Nephron progenitor cell (in vitro differentiated cells): ENCODE measurements at regions not wholly inside any gene's neighbourhood (a gene's known extent, or its start where the extent isn't known, plus 50 kb on each side); places are given as distances from the start of the nearest gene placed in this dataset.

Experiments used
- DNase-seq: peaks from one replicate; pipeline ENCODE4 v3.0.0; 2021
- H3K27ac Mint-ChIP-seq: 2 replicates; pipeline ENCODE4 v1.8.0; 2021; ENCODE audit warnings: mild to moderate bottlenecking, moderate library complexity, mixed read lengths
- H3K27me3 Mint-ChIP-seq: 2 replicates; pipeline ENCODE4 v1.8.0; 2021; ENCODE audit warnings: mild to moderate bottlenecking, low read depth, mixed read lengths; ENCODE audit not compliant: poor library complexity
- H3K36me3 Mint-ChIP-seq: 2 replicates; pipeline ENCODE4 v1.8.0; 2021; ENCODE audit warnings: low read depth, mixed read lengths
- H3K4me1 Mint-ChIP-seq: 2 replicates; pipeline ENCODE4 v1.8.0; 2021; ENCODE audit warnings: mixed read lengths
- H3K4me3 Mint-ChIP-seq: 2 replicates; pipeline ENCODE4 v1.8.0; 2021; ENCODE audit warnings: mild to moderate bottlenecking, moderate library complexity, mixed read lengths
- H3K9me3 Mint-ChIP-seq: 2 replicates; pipeline ENCODE4 v1.8.0; 2021; ENCODE audit warnings: mild to moderate bottlenecking, moderate library complexity, mixed read lengths
- CTCF ChIP-seq: fragments of 200-600 bp; sonication (generic); IDR thresholded peaks from 2 replicates; pipeline ENCODE4 v1.5.0; 2021; ENCODE audit warnings: antibody characterized with exemption

- H3K4me3 Mint-ChIP-seq: no peak overlapping the region
- peaks cover 5% of the 10 kb centered on the region for H3K27me3 Mint-ChIP-seq
- no peak for DNase-seq
- H3K9me3 Mint-ChIP-seq: no peaks in the 10 kb centered on the region
- TF ChIP-seq CTCF: no peak
- H3K4me1 Mint-ChIP-seq: no peaks in the 10 kb centered on the region
- no peaks in the 10 kb centered on the region for H3K36me3 Mint-ChIP-seq
- no peak overlapping the region for H3K27ac Mint-ChIP-seq
Observed at GRCh38 chr20:12223057-12223456, 305.4 kb downstream of the BTBD3 start.

GRCh38 chr20:12225898-12226297 lies 308.2 kb downstream of the BTBD3 start:
- no peaks in the 10 kb centered on the region for H3K36me3 Mint-ChIP-seq
- H3K27ac Mint-ChIP-seq: no peak overlapping the region
- TF ChIP-seq CTCF: no peak
- peaks cover 3% of the 10 kb centered on the region for H3K27me3 Mint-ChIP-seq
- no peak overlapping the region for H3K4me3 Mint-ChIP-seq
- H3K9me3 Mint-ChIP-seq: no peaks in the 10 kb centered on the region
- H3K4me1 Mint-ChIP-seq: no peaks in the 10 kb centered on the region
- DNase-seq: no peak

GRCh38 chr20:12229891-12230290 lies 312.2 kb downstream of the BTBD3 start:
- no peak for TF ChIP-seq CTCF
- Mint-ChIP-seq H3K36me3 (no peaks in the 10 kb centered on the region), H3K27ac (no peak overlapping the region), H3K4me1 (no peaks in the 10 kb centered on the region), H3K27me3 (peaks cover 9% of the 10 kb centered on the region), H3K4me3 (no peak overlapping the region), H3K9me3 (no peaks in the 10 kb centered on the region)
- no peak for DNase-seq

GRCh38 chr20:12237772-12238171 lies 320.1 kb downstream of the BTBD3 start:
- DNase-seq: no peak
- Mint-ChIP-seq H3K4me3 (no peak overlapping the region), H3K4me1 (no peaks in the 10 kb centered on the region), H3K9me3 (no peaks in the 10 kb centered on the region), H3K27ac (no peak overlapping the region), H3K27me3 (peaks cover 4% of the 10 kb centered on the region), H3K36me3 (no peaks in the 10 kb centered on the region)
- TF ChIP-seq CTCF: no peak

GRCh38 chr20:12241065-12241464 lies 323.4 kb downstream of the BTBD3 start:
- H3K4me3 Mint-ChIP-seq: no peak overlapping the region
- no peaks in the 10 kb centered on the region for H3K4me1 Mint-ChIP-seq
- no peaks in the 10 kb centered on the region for H3K9me3 Mint-ChIP-seq
- no peak overlapping the region for H3K27ac Mint-ChIP-seq
- peaks cover 1% of the 10 kb centered on the region for H3K27me3 Mint-ChIP-seq
- no peaks in the 10 kb centered on the region for H3K36me3 Mint-ChIP-seq
- TF ChIP-seq CTCF: no peak
- no peak for DNase-seq

GRCh38 chr20:12243327-12243726 lies 325.6 kb downstream of the BTBD3 start:
- no peak for TF ChIP-seq CTCF
- Mint-ChIP-seq H3K27me3 (peaks cover 7% of the 10 kb centered on the region), H3K4me3 (no peak overlapping the region), H3K36me3 (no peaks in the 10 kb centered on the region), H3K27ac (no peak overlapping the region), H3K4me1 (no peaks in the 10 kb centered on the region), H3K9me3 (no peaks in the 10 kb centered on the region)
- no peak for DNase-seq
